Upper lobe of right lung (tissue), 1 donor: ENCODE measurements at regions not wholly inside any gene's neighbourhood (a gene's known extent, or its start where the extent isn't known, plus 50 kb on each side); places are given as distances from the start of the nearest gene placed in this dataset.
A peak's percentile ranks its signal among the peaks of the same experiment; 100 is the strongest.

ENCODE experiments used
- ATAC-seq: fragments of 200-7000 bp; cut with Tn5 transposase; one replicate; pipeline ENCODE4 v1.9.1; 2020; ENCODE audit warnings: mild to moderate bottlenecking, moderate library complexity
- DNase-seq: peaks from one replicate; pipeline ENCODE4 v3.0.0-alpha.2; 2020
- H3K27ac ChIP-seq: fragments of 200-600 bp; one replicate; pipeline ENCODE4 v1.8.0; 2022
- H3K27me3 ChIP-seq: fragments of 200-600 bp; one replicate; pipeline ENCODE4 v1.8.0; 2022; ENCODE audit warnings: mild to moderate bottlenecking
- H3K36me3 ChIP-seq: fragments of 200-600 bp; one replicate; pipeline ENCODE4 v1.8.0; 2022
- H3K4me1 ChIP-seq: fragments of 200-600 bp; one replicate; pipeline ENCODE4 v1.8.0; 2022
- H3K4me3 ChIP-seq: fragments of 200-600 bp; one replicate; pipeline ENCODE4 v1.8.0; 2022; ENCODE audit warnings: mild to moderate bottlenecking
- H3K9me3 ChIP-seq: fragments of 200-600 bp; one replicate; pipeline ENCODE4 v1.8.0; 2022
- CTCF ChIP-seq: fragments of 200-600 bp; IDR thresholded peaks from one replicate; pipeline ENCODE4 v1.8.0; 2022; ENCODE audit warnings: antibody characterized with exemption
- intact Hi-C: fragments of 100-400 bp; cut with DNase I; formaldehyde crosslinking; loops from one replicate; pipeline ENCODE4 v1.11.0; 2022
- donor health status: DM: no; HTN: yes; CAD: no; lungs with severe emphysema.

- H3K27me3 ChIP-seq = no peaks in the 10 kb centered on the region
- intact Hi-C loops = no loop called here
- no peak for TF ChIP-seq CTCF
- H3K27ac ChIP-seq = no peak overlapping the region
- DNase-seq (no peak), ATAC-seq (peak; percentile 62)
- no peaks in the 10 kb centered on the region for H3K9me3 ChIP-seq
- H3K36me3 ChIP-seq = no peaks in the 10 kb centered on the region
- no peaks in the 10 kb centered on the region for H3K4me1 ChIP-seq
- H3K4me3 ChIP-seq = no peak overlapping the region
These were observed 1023.7 kb downstream of the BCL11A start for GRCh38 chr2:59529726-59530125.

- no peaks in the 10 kb centered on the region for H3K36me3 ChIP-seq
- TF ChIP-seq CTCF = no peak
- H3K27ac ChIP-seq = no peak overlapping the region
- no peak overlapping the region for H3K4me3 ChIP-seq
- ATAC-seq (no peak), DNase-seq (no peak)
- no peaks in the 10 kb centered on the region for H3K27me3 ChIP-seq
- intact Hi-C loops = no loop called here
- no peaks in the 10 kb centered on the region for H3K4me1 ChIP-seq
- no peaks in the 10 kb centered on the region for H3K9me3 ChIP-seq
These were observed 1024.9 kb downstream of the BCL11A start for GRCh38 chr2:59528525-59528924.

- Histone ChIP-seq H3K27ac (no peak overlapping the region), H3K9me3 (no peaks in the 10 kb centered on the region), H3K4me3 (no peak overlapping the region), H3K27me3 (no peaks in the 10 kb centered on the region), H3K4me1 (no peaks in the 10 kb centered on the region), H3K36me3 (no peaks in the 10 kb centered on the region)
- no peak for TF ChIP-seq CTCF
- DNase-seq (no peak), ATAC-seq (no peak)
- intact Hi-C loops = no loop called here
These were observed 1050.5 kb downstream of the BCL11A start for GRCh38 chr2:59502981-59503380.

GRCh38 chr2:59490994-59491393 is 1062.5 kb downstream of the BCL11A start:
- no peak for TF ChIP-seq CTCF
- Histone ChIP-seq H3K4me3 (no peak overlapping the region), H3K27me3 (no peaks in the 10 kb centered on the region), H3K36me3 (no peaks in the 10 kb centered on the region), H3K27ac (no peak overlapping the region), H3K4me1 (no peaks in the 10 kb centered on the region), H3K9me3 (peaks cover 2% of the 10 kb centered on the region)
- no peak for DNase-seq
- intact Hi-C loops = no loop called here
- ATAC-seq = no peak

- H3K9me3 ChIP-seq = no peaks in the 10 kb centered on the region
- H3K27me3 ChIP-seq = no peaks in the 10 kb centered on the region
- DNase-seq (no peak), ATAC-seq (no peak)
- intact Hi-C loops = no loop called here
- H3K36me3 ChIP-seq = no peaks in the 10 kb centered on the region
- no peak overlapping the region for H3K4me3 ChIP-seq
- no peaks in the 10 kb centered on the region for H3K4me1 ChIP-seq
- H3K27ac ChIP-seq = no peak overlapping the region
- TF ChIP-seq CTCF = no peak
These were observed 1063.3 kb downstream of the BCL11A start for GRCh38 chr2:59490192-59490591.

- no peak for TF ChIP-seq CTCF
- no peaks in the 10 kb centered on the region for H3K9me3 ChIP-seq
- DNase-seq (no peak), ATAC-seq (no peak)
- intact Hi-C loops = no loop called here
- no peaks in the 10 kb centered on the region for H3K4me1 ChIP-seq
- H3K27ac ChIP-seq = no peak overlapping the region
- H3K27me3 ChIP-seq = no peaks in the 10 kb centered on the region
- H3K4me3 ChIP-seq = no peak overlapping the region
- no peaks in the 10 kb centered on the region for H3K36me3 ChIP-seq
These were observed 1068.8 kb downstream of the BCL11A start for GRCh38 chr2:59484673-59485072.
